IMR-90 (cell line): ENCODE measurements at regions not wholly inside any gene's neighbourhood (a gene's known extent, or its start where the extent isn't known, plus 50 kb on each side); places are given as distances from the start of the nearest gene placed in this dataset.

ENCODE experiments used
- ATAC-seq: fragments of 200-7000 bp; cut with Tn5 transposase; 2 replicates; pipeline ENCODE4 v1.9.1; 2020; ENCODE audit warnings: low read depth, mild to moderate bottlenecking, moderate library complexity
- BruUV-seq: library from RNA; stranded (reverse); fragments of 400-500 nt; replicated peaks from 2 replicates; lab custom pipeline; 2021; lab: Mats Ljungman, UMichigan
- CTCF ChIA-PET: fragments of 300-600 bp; formaldehyde crosslinking; extraction: SDS; loops from one replicate; lab custom pipeline; 2021; ENCODE audit warnings: antibody characterized with exemption; lab: Yijun Ruan, JAX
- POLR2A ChIA-PET: fragments of 300-600 bp; sonication (Branson Sonifier 250); formaldehyde crosslinking; loops from one replicate; lab custom pipeline; 2022; ENCODE audit warnings: antibody characterized with exemption; ENCODE audit not compliant: unreplicated experiment; lab: Charles Lee
- DNase-seq: peaks from one replicate; pipeline ENCODE4 v3.0.0; 2013
- H2AFZ ChIP-seq: replicated peaks from 2 replicates; pipeline ENCODE3; 2013; ENCODE audit warnings: low read length, mild to moderate bottlenecking; ENCODE audit not compliant: poor library complexity
- H2AK5ac ChIP-seq: 2 replicates; pipeline ENCODE4 v1.6.1; 2013; ENCODE audit warnings: low read depth, low read length, inconsistent platforms
- H2AK9ac ChIP-seq: replicated peaks from 2 replicates; pipeline ENCODE3; 2013; ENCODE audit warnings: mild to moderate bottlenecking, low read depth, low read length, moderate library complexity; ENCODE audit not compliant: poor library complexity
- H2BK120ac ChIP-seq: 2 replicates; pipeline ENCODE4 v1.6.1; 2013; ENCODE audit warnings: low read depth, low read length, inconsistent platforms
- H2BK15ac ChIP-seq: 3 replicates; pipeline ENCODE4 v1.6.1; 2013; ENCODE audit warnings: low read depth, low read length, inconsistent platforms
- H2BK20ac ChIP-seq: 2 replicates; pipeline ENCODE4 v1.6.1; 2013; ENCODE audit warnings: low read depth, mild to moderate bottlenecking, inconsistent platforms, low read length, moderate library complexity
- H2BK5ac ChIP-seq: 2 replicates; pipeline ENCODE4 v1.6.1; 2013; ENCODE audit warnings: mild to moderate bottlenecking, low read depth, low read length, inconsistent platforms; ENCODE audit not compliant: poor library complexity, severe bottlenecking
- H3K14ac ChIP-seq: replicated peaks from 2 replicates; pipeline ENCODE4 v1.6.1; 2013; ENCODE audit warnings: low read depth, low read length, inconsistent platforms
- H3K18ac ChIP-seq: 2 replicates; pipeline ENCODE4 v1.6.1; 2013; ENCODE audit warnings: low read depth, low read length, control low read depth
- H3K23ac ChIP-seq: 2 replicates; pipeline ENCODE4 v1.6.1; 2013; ENCODE audit warnings: low read depth, low read length, inconsistent platforms
- H3K27ac ChIP-seq: 2 replicates; pipeline ENCODE4 v1.5.1; 2013; ENCODE audit warnings: mild to moderate bottlenecking, control low read depth, low read length; ENCODE audit not compliant: insufficient read depth
- H3K27me3 ChIP-seq: 2 replicates; pipeline ENCODE4 v1.6.1; 2013; ENCODE audit warnings: low read length; ENCODE audit not compliant: control insufficient read depth, insufficient read depth
- H3K36me3 ChIP-seq: 2 replicates; pipeline ENCODE4 v1.6.1; 2013; ENCODE audit warnings: low read length, mixed read lengths; ENCODE audit not compliant: control insufficient read depth, insufficient read depth
- H3K4ac ChIP-seq: 2 replicates; pipeline ENCODE4 v1.6.1; 2013; ENCODE audit warnings: low read depth, low read length, inconsistent platforms
- H3K4me1 ChIP-seq: 2 replicates; pipeline ENCODE4 v1.6.1; 2013; ENCODE audit warnings: low read length, mixed read lengths; ENCODE audit not compliant: control insufficient read depth, insufficient read depth
- H3K4me2 ChIP-seq: 2 replicates; pipeline ENCODE4 v1.6.1; 2013; ENCODE audit warnings: low read depth, mild to moderate bottlenecking, control low read depth, low read length, moderate library complexity
- H3K4me3 ChIP-seq: 2 replicates; pipeline ENCODE4 v1.5.1; 2013; ENCODE audit warnings: low read depth, mild to moderate bottlenecking, control low read depth, low read length, moderate library complexity; ENCODE audit not compliant: insufficient read depth
- H3K56ac ChIP-seq: 2 replicates; pipeline ENCODE4 v1.6.1; 2013; ENCODE audit warnings: low read length, inconsistent platforms; ENCODE audit not compliant: insufficient read depth; ENCODE audit errors: extremely low read depth
- H3K79me1 ChIP-seq, 2 experiments: 2 replicates each; pipeline ENCODE4 v1.6.1; 2013; ENCODE audit warnings: low read length in 2 of 2, inconsistent platforms in 1 of 2, low read depth in 1 of 2
- H3K9ac ChIP-seq: 2 replicates; pipeline ENCODE4 v1.6.1; 2013; ENCODE audit warnings: low read depth, low read length, control low read depth
- H3K9me1 ChIP-seq: 2 replicates; pipeline ENCODE4 v1.6.1; 2013; ENCODE audit warnings: low read length, inconsistent platforms; ENCODE audit not compliant: insufficient read depth
- H3K9me3 ChIP-seq: 2 replicates; pipeline ENCODE4 v1.6.1; 2013; ENCODE audit warnings: low read length; ENCODE audit not compliant: control insufficient read depth, insufficient read depth
- H4K20me1 ChIP-seq: 2 replicates; pipeline ENCODE4 v1.6.1; 2013; ENCODE audit warnings: low read length, inconsistent platforms; ENCODE audit not compliant: insufficient read depth
- H4K5ac ChIP-seq: 2 replicates; pipeline ENCODE4 v1.6.1; 2013; ENCODE audit warnings: mild to moderate bottlenecking, low read depth, low read length, control low read depth
- H4K8ac ChIP-seq, 2 experiments: 2 replicates each; pipeline ENCODE4 v1.6.1; 2013; ENCODE audit warnings: low read depth in 2 of 2, low read length in 2 of 2, control low read depth in 1 of 2, inconsistent platforms in 1 of 2
- H4K91ac ChIP-seq: 2 replicates; pipeline ENCODE4 v1.6.1; 2013; ENCODE audit warnings: low read depth, low read length, inconsistent platforms; ENCODE audit not compliant: insufficient read depth
- CHD1 ChIP-seq: IDR thresholded peaks from 2 replicates; pipeline ENCODE4 v1.6.1; 2012; ENCODE audit warnings: low read depth, low read length, improper control_type of control experiment
- CTCF ChIP-seq: conservative IDR thresholded peaks from 2 replicates; pipeline ENCODE4 v1.5.1; 2012; ENCODE audit warnings: mild to moderate bottlenecking, low read depth, low read length, improper control_type of control experiment
- ELK1 ChIP-seq: fragments of 150-350 bp; IDR thresholded peaks from 2 replicates; pipeline ENCODE4 v1.6.1; 2016; ENCODE audit warnings: low read depth, mild to moderate bottlenecking, low read length, moderate library complexity, borderline replicate concordance
- MAFK ChIP-seq: IDR thresholded peaks from 2 replicates; pipeline ENCODE4 v1.6.1; 2012; ENCODE audit warnings: low read depth, low read length, improper control_type of control experiment
- NFE2L2 ChIP-seq: fragments of 150-350 bp; IDR thresholded peaks from 2 replicates; pipeline ENCODE4 v1.6.1; 2016; ENCODE audit warnings: low read depth, mild to moderate bottlenecking, low read length
- POLR2A ChIP-seq: IDR thresholded peaks from 2 replicates; pipeline ENCODE4 v1.6.1; 2012; ENCODE audit warnings: mild to moderate bottlenecking, low read depth, low read length
- SMC3 ChIP-seq: fragments of 150-350 bp; IDR thresholded peaks from 2 replicates; pipeline ENCODE4 v1.6.1; 2016; ENCODE audit warnings: low read depth, mild to moderate bottlenecking, antibody characterized with exemption, low read length, moderate library complexity
- USF2 ChIP-seq: fragments of 150-350 bp; IDR thresholded peaks from 2 replicates; pipeline ENCODE4 v1.6.1; 2017; ENCODE audit warnings: mild to moderate bottlenecking, antibody characterized with exemption, low read length, low read depth
- WGBS, 2 experiments: methylation state at CpG; one replicate each; pipeline versions ENCODE4 v1.1.5 to v1.1.7; 2013; ENCODE audit warnings: missing lambda C conversion rate in 2 of 2; ENCODE audit not compliant: insufficient read length in 1 of 2; ENCODE audit errors: extremely low coverage in 2 of 2; 5-methylcytosine and 5-hydroxymethylcytosine counted together
- dilution Hi-C: fragments of 300-500 bp; cut with HindIII; formaldehyde crosslinking; loops from one replicate; pipeline ENCODE4 v1.14.3; 2018; ENCODE audit warnings: low sequenced_read_pairs; ENCODE audit not compliant: unreplicated experiment
- in situ Hi-C: fragments of 300-500 bp; cut with MboI; formaldehyde crosslinking; loops from 3 replicates; pipeline ENCODE4 v1.14.3; 2019; ENCODE audit warnings: low sequenced_read_pairs, inconsistent platforms, mixed read lengths
- intact Hi-C: fragments of 100-400 bp; cut with micrococcal nuclease; formaldehyde crosslinking; loops from 2 replicates; pipeline ENCODE4 v1.10.0; 2022

DNA sequence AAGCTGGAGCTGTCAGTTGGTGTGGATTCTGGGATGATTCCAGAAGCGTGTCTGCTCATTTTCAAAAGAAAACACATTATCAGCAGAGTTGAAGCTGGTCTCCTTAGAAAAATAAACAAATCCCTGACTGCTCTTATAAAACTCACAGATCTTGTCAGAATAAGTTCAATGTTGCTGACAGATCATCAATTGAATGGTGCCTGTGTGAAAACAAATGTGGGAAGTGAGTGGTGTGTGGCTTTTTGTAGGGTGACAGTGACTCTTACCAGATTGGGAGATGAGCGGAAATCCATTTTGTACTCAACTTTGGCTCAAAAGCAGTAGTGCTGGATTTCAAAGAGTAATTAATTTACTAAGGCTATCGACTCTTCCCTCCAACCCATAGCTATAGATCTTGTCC, 807.8 kb downstream of the RAPGEF2 start:
- H2AFZ ChIP-seq, result no peak overlapping the region
- H3K9me1 ChIP-seq, result no peaks in the 10 kb centered on the region
- H2BK15ac ChIP-seq, result no peak overlapping the region
- no peak overlapping the region for H4K8ac ChIP-seq
- no peak overlapping the region for H3K9ac ChIP-seq
- no CpG with 5 or more reads among the region's 3 CpGs for WGBS, 2 experiments
- no peaks in the 10 kb centered on the region for H3K4me1 ChIP-seq
- no peak overlapping the region for H3K23ac ChIP-seq
- H3K36me3 ChIP-seq, result no peaks in the 10 kb centered on the region
- no peak overlapping the region for H3K27ac ChIP-seq
- no peak overlapping the region for H3K18ac ChIP-seq
- BruUV-seq, result no TSS peak
- no peak overlapping the region for H3K56ac ChIP-seq
- no peak overlapping the region for H3K4me3 ChIP-seq
- no peak overlapping the region for H4K5ac ChIP-seq
- dilution Hi-C loops, result no loop called here
- H3K9me3 ChIP-seq, result peaks cover 11% of the 10 kb centered on the region; the same call in 1 of the 2 replicates
- ChIA-PET CTCF (no interaction called here), POLR2A (no interaction called here)
- no peak overlapping the region for H2BK5ac ChIP-seq
- TF ChIP-seq SMC3 (no peak), POLR2A (no peak), CHD1 (no peak), USF2 (no peak), NFE2L2 (no peak), CTCF (no peak), ELK1 (no peak), MAFK (no peak)
- DNase-seq (no peak), ATAC-seq (no peak)
- H4K20me1 ChIP-seq, result no peaks in the 10 kb centered on the region
- H2AK9ac ChIP-seq, result no peak overlapping the region
- no peaks in the 10 kb centered on the region for H3K27me3 ChIP-seq
- H4K91ac ChIP-seq, result no peak overlapping the region
- no peak overlapping the region for H3K4ac ChIP-seq
- H3K14ac ChIP-seq, result no peak overlapping the region
- H3K79me1 ChIP-seq, result no peaks in the 10 kb centered on the region
- H2BK120ac ChIP-seq, result no peak overlapping the region
- in situ Hi-C loops, result no loop called here
- H2AK5ac ChIP-seq, result no peak overlapping the region
- H3K4me2 ChIP-seq, result no peak overlapping the region
- H2BK20ac ChIP-seq, result no peak overlapping the region
- intact Hi-C loops, result no loop called here
